K562 (cell line): ENCODE measurements at regions not wholly inside any gene's neighbourhood (a gene's known extent, or its start where the extent isn't known, plus 50 kb on each side); places are given as distances from the start of the nearest gene placed in this dataset.

ENCODE experiments used
- DPF2 ChIP-seq: fragments of 450-650 bp; IDR thresholded peaks from 2 replicates; pipeline ENCODE4 v1.6.1; 2016
- TF ChIP-seq, protein P1 (sequence below): sonication (generic); formaldehyde crosslinking; IDR thresholded peaks from 2 replicates; pipeline ENCODE4 v1.9.0; 2022; ENCODE audit warnings: mild to moderate bottlenecking, missing genetic modification reagents
- TF ChIP-seq, protein P2 (sequence below): fragments of 450-650 bp; IDR thresholded peaks from 2 replicates; pipeline ENCODE4 v1.6.1; 2016; ENCODE audit warnings: low read depth
- TF ChIP-seq, protein P3 (sequence below), 3 experiments: IDR thresholded peaks in 2 of 3; conservative IDR thresholded peaks in 1 of 3; 2 replicates each; pipeline ENCODE4 v1.5.1; 2011 to 2012; ENCODE audit warnings: low read length in 3 of 3, mild to moderate bottlenecking in 3 of 3, control low read depth in 2 of 3, improper control_type of control experiment in 1 of 3, inconsistent platforms in 1 of 3, low read depth in 1 of 3, mixed read lengths in 1 of 3, moderate library complexity in 1 of 3; ENCODE audit not compliant: insufficient read depth in 2 of 3
- TF ChIP-seq, protein P4 (sequence below): sonication (generic); formaldehyde crosslinking; IDR thresholded peaks from 2 replicates; pipeline ENCODE4 v1.8.0; 2022; ENCODE audit warnings: mild to moderate bottlenecking, low read depth, missing genetic modification reagents
- TF ChIP-seq, protein P5 (sequence below), 2 experiments: IDR thresholded peaks; 2 replicates each; pipeline ENCODE4 v1.6.1; 2012; ENCODE audit warnings: improper control_type of control experiment in 2 of 2, low read depth in 2 of 2, low read length in 2 of 2, borderline replicate concordance in 1 of 2

DNA sequence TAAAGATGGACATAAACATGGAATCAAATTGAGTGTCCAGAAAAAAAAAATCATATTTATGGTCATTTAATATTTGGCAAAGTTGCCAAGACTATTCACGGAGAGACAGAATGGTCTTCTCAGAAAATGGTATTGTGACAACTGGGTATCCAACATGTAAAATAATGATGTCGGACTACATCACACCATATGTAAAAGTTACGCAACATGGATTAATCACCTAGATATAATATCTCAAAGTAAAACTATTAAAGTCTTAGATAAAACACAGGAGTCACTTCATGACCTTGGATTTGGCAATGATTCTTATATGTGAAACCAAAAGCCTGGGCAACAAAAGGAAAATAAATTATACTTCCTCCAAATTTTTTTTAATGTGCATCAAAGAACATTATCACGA lies 1591.7 kb upstream of the DDX18 start:
- TF ChIP-seq, protein P1, sequence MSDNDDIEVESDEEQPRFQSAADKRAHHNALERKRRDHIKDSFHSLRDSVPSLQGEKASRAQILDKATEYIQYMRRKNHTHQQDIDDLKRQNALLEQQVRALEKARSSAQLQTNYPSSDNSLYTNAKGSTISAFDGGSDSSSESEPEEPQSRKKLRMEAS (CRISPR knock-in tag) = no peak
- TF ChIP-seq, protein P2, sequence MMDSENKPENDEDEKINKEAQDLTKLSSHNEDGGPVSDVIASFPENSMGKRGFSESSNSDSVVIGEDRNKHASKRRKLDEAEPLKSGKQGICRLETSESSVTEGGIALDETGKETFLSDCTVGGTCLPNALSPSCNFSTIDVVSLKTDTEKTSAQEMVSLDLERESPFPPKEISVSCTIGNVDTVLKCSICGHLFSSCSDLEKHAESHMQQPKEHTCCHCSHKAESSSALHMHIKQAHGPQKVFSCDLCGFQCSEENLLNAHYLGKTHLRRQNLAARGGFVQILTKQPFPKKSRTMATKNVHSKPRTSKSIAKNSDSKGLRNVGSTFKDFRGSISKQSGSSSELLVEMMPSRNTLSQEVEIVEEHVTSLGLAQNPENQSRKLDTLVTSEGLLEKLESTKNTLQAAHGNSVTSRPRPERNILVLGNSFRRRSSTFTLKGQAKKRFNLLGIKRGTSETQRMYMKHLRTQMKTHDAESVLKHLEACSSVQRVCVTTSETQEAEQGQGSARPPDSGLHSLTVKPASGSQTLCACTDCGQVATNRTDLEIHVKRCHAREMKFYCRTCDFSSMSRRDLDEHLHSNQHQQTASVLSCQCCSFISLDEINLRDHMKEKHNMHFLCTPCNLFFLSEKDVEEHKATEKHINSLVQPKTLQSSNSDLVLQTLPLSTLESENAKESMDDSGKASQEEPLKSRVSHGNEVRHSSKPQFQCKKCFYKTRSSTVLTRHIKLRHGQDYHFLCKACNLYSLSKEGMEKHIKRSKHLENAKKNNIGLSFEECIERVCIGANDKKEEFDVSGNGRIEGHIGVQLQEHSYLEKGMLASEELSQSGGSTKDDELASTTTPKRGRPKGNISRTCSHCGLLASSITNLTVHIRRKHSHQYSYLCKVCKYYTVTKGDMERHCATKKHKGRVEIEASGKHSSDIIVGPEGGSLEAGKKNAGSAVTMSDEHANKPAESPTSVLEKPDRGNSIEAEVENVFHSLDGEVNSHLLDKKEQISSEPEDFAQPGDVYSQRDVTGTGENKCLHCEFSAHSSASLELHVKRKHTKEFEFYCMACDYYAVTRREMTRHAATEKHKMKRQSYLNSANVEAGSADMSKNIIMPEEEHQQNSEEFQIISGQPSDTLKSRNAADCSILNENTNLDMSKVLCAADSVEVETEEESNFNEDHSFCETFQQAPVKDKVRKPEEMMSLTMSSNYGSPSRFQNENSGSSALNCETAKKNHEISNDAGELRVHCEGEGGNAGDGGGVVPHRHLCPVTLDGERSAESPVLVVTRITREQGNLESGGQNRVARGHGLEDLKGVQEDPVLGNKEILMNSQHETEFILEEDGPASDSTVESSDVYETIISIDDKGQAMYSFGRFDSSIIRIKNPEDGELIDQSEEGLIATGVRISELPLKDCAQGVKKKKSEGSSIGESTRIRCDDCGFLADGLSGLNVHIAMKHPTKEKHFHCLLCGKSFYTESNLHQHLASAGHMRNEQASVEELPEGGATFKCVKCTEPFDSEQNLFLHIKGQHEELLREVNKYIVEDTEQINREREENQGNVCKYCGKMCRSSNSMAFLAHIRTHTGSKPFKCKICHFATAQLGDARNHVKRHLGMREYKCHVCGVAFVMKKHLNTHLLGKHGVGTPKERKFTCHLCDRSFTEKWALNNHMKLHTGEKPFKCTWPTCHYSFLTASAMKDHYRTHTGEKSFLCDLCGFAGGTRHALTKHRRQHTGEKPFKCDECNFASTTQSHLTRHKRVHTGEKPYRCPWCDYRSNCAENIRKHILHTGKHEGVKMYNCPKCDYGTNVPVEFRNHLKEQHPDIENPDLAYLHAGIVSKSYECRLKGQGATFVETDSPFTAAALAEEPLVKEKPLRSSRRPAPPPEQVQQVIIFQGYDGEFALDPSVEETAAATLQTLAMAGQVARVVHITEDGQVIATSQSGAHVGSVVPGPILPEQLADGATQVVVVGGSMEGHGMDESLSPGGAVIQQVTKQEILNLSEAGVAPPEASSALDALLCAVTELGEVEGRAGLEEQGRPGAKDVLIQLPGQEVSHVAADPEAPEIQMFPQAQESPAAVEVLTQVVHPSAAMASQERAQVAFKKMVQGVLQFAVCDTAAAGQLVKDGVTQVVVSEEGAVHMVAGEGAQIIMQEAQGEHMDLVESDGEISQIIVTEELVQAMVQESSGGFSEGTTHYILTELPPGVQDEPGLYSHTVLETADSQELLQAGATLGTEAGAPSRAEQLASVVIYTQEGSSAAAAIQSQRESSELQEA = no peak
- TF ChIP-seq, protein P3, sequence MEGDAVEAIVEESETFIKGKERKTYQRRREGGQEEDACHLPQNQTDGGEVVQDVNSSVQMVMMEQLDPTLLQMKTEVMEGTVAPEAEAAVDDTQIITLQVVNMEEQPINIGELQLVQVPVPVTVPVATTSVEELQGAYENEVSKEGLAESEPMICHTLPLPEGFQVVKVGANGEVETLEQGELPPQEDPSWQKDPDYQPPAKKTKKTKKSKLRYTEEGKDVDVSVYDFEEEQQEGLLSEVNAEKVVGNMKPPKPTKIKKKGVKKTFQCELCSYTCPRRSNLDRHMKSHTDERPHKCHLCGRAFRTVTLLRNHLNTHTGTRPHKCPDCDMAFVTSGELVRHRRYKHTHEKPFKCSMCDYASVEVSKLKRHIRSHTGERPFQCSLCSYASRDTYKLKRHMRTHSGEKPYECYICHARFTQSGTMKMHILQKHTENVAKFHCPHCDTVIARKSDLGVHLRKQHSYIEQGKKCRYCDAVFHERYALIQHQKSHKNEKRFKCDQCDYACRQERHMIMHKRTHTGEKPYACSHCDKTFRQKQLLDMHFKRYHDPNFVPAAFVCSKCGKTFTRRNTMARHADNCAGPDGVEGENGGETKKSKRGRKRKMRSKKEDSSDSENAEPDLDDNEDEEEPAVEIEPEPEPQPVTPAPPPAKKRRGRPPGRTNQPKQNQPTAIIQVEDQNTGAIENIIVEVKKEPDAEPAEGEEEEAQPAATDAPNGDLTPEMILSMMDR (IDR thresholded peaks at IDR 0.05 in 2 of 3, conservative IDR thresholded peaks at IDR 0.05 in 1 of 3; ENCODE audit: insufficient read depth in 2 of 3, low read depth in 1 of 3, low read length in 3 of 3) = no peak
- no peak for TF ChIP-seq DPF2
- TF ChIP-seq, protein P4, sequence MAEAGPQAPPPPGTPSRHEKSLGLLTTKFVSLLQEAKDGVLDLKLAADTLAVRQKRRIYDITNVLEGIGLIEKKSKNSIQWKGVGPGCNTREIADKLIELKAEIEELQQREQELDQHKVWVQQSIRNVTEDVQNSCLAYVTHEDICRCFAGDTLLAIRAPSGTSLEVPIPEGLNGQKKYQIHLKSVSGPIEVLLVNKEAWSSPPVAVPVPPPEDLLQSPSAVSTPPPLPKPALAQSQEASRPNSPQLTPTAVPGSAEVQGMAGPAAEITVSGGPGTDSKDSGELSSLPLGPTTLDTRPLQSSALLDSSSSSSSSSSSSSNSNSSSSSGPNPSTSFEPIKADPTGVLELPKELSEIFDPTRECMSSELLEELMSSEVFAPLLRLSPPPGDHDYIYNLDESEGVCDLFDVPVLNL (CRISPR knock-in tag) = no peak
- TF ChIP-seq, protein P5, sequence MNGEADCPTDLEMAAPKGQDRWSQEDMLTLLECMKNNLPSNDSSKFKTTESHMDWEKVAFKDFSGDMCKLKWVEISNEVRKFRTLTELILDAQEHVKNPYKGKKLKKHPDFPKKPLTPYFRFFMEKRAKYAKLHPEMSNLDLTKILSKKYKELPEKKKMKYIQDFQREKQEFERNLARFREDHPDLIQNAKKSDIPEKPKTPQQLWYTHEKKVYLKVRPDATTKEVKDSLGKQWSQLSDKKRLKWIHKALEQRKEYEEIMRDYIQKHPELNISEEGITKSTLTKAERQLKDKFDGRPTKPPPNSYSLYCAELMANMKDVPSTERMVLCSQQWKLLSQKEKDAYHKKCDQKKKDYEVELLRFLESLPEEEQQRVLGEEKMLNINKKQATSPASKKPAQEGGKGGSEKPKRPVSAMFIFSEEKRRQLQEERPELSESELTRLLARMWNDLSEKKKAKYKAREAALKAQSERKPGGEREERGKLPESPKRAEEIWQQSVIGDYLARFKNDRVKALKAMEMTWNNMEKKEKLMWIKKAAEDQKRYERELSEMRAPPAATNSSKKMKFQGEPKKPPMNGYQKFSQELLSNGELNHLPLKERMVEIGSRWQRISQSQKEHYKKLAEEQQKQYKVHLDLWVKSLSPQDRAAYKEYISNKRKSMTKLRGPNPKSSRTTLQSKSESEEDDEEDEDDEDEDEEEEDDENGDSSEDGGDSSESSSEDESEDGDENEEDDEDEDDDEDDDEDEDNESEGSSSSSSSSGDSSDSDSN (IDR thresholded peaks at IDR 0.05; ENCODE audit: borderline replicate concordance in 1 of 2, low read depth in 2 of 2, low read length in 2 of 2) = no peak
